IPS DF 6.9 (cell line): ENCODE measurements at regions not wholly inside any gene's neighbourhood (a gene's known extent, or its start where the extent isn't known, plus 50 kb on each side); places are given as distances from the start of the nearest gene placed in this dataset.

ENCODE experiments used
- DNase-seq: peaks from one replicate; pipeline ENCODE4 v3.0.0-alpha.2; 2013; ENCODE audit warnings: low read depth, low spot score
- H3K27ac ChIP-seq: one replicate; pipeline ENCODE4 v1.5.1; 2013; ENCODE audit warnings: low read length, control low read depth
- H3K27me3 ChIP-seq: 2 replicates; pipeline ENCODE4 v1.6.1; 2013; ENCODE audit warnings: mild to moderate bottlenecking, low read length; ENCODE audit not compliant: control insufficient read depth, insufficient read depth
- H3K36me3 ChIP-seq: 2 replicates; pipeline ENCODE4 v1.6.1; 2013; ENCODE audit warnings: low read length; ENCODE audit not compliant: control insufficient read depth, insufficient read depth
- H3K4me1 ChIP-seq: 2 replicates; pipeline ENCODE4 v1.6.1; 2013; ENCODE audit warnings: low read length; ENCODE audit not compliant: control insufficient read depth, insufficient read depth
- H3K4me3 ChIP-seq: 2 replicates; pipeline ENCODE4 v1.5.1; 2013; ENCODE audit warnings: mild to moderate bottlenecking, low read length
- H3K9me3 ChIP-seq: 2 replicates; pipeline ENCODE4 v1.6.1; 2013; ENCODE audit warnings: low read length, inconsistent platforms; ENCODE audit not compliant: control insufficient read depth, insufficient read depth
- whole genome bisulfite sequencing: extraction: QIAGEN DNeasy Blood & Tissue Kit; methylation state at CpG from one replicate; pipeline ENCODE4 v1.1.7; 2013; ENCODE audit warnings: mixed read lengths, missing lambda C conversion rate; ENCODE audit not compliant: insufficient read length, insufficient coverage; 5-methylcytosine and 5-hydroxymethylcytosine counted together

- H3K27me3 ChIP-seq = no peaks in the 10 kb centered on the region
These were observed 1063.8 kb upstream of the CNTN5 start for GRCh38 chr11:97956904-97957303.

GRCh38 chr11:97961431-97961830 is 1059.3 kb upstream of the CNTN5 start:
- Histone ChIP-seq H3K4me1 (no peaks in the 10 kb centered on the region), H3K4me3 (no peak overlapping the region), H3K36me3 (no peaks in the 10 kb centered on the region), H3K9me3 (no peaks in the 10 kb centered on the region), H3K27me3 (no peaks in the 10 kb centered on the region), H3K27ac (no peak overlapping the region)
- DNase-seq = no peak
- no CpG with 5 or more reads among the region's 4 CpGs for WGBS

More at GRCh38 chr11:97956904-97957303, 1063.8 kb upstream of the CNTN5 start:
- Histone ChIP-seq H3K36me3 (no peaks in the 10 kb centered on the region), H3K27ac (no peak overlapping the region), H3K4me1 (no peaks in the 10 kb centered on the region), H3K4me3 (no peak overlapping the region), H3K9me3 (no peaks in the 10 kb centered on the region)
- WGBS = no CpG with 5 or more reads among the region's 2 CpGs
- DNase-seq = no peak

GRCh38 chr11:97962758-97963157 is 1058.0 kb upstream of the CNTN5 start:
- H3K27me3 ChIP-seq = no peaks in the 10 kb centered on the region
- no peaks in the 10 kb centered on the region for H3K36me3 ChIP-seq
- no peaks in the 10 kb centered on the region for H3K9me3 ChIP-seq
- no peaks in the 10 kb centered on the region for H3K4me1 ChIP-seq
- H3K4me3 ChIP-seq = no peak overlapping the region
- no peak overlapping the region for H3K27ac ChIP-seq
- no peak for DNase-seq
- WGBS = no CpG with 5 or more reads among the region's 1 CpG

DNA sequence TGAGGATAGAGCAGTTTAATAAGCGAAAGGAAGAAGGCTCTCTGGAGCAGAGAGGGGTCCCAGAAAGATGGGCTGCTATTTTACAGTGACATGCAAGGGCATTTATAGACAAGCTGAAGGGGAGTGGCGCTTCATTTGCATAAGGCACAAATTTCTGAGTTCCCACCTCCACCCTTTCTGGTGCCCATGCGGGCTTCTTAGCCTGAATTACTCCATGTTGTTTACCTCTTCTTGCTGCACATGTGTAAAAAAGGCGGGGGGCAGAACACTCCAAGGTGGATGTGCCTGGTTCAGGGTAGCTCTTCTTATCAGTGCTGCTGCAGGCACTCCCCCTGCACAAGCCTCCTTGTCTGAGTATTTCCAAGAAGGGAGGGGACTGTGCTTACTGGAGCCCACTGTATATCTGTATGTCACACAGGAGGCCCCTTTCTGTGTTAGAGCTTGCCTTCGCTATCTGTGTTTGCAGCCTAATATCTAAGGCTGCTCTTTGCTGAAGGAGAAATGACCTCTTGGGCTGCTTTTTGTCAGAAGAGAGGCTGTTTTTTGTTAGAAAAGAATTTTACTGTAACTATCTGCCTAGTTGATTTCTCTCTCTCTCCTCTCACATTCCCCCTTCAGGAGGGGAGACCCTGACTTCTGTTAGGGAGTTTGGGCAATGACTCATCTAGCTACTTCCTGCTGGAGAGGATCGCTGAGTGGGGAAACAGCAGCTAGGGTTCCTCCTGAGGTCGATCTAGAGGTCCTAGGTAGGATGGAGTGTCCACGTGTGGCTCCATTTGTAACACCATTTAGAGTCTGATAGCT is 1057.0 kb upstream of the CNTN5 start:
- Histone ChIP-seq H3K36me3 (no peaks in the 10 kb centered on the region), H3K4me3 (no peak overlapping the region), H3K9me3 (no peaks in the 10 kb centered on the region), H3K27ac (no peak overlapping the region), H3K27me3 (no peaks in the 10 kb centered on the region), H3K4me1 (no peaks in the 10 kb centered on the region)
- DNase-seq = no peak
- WGBS = no CpG with 5 or more reads among the region's 8 CpGs

- H3K4me1 ChIP-seq = no peaks in the 10 kb centered on the region
- WGBS = no CpG with 5 or more reads among the region's 3 CpGs
- no peaks in the 10 kb centered on the region for H3K27me3 ChIP-seq
- H3K27ac ChIP-seq = no peak overlapping the region
- no peaks in the 10 kb centered on the region for H3K9me3 ChIP-seq
- no peak overlapping the region for H3K4me3 ChIP-seq
- DNase-seq = no peak
- H3K36me3 ChIP-seq = no peaks in the 10 kb centered on the region
These were observed 1056.3 kb upstream of the CNTN5 start for GRCh38 chr11:97964332-97965004.

DNA sequence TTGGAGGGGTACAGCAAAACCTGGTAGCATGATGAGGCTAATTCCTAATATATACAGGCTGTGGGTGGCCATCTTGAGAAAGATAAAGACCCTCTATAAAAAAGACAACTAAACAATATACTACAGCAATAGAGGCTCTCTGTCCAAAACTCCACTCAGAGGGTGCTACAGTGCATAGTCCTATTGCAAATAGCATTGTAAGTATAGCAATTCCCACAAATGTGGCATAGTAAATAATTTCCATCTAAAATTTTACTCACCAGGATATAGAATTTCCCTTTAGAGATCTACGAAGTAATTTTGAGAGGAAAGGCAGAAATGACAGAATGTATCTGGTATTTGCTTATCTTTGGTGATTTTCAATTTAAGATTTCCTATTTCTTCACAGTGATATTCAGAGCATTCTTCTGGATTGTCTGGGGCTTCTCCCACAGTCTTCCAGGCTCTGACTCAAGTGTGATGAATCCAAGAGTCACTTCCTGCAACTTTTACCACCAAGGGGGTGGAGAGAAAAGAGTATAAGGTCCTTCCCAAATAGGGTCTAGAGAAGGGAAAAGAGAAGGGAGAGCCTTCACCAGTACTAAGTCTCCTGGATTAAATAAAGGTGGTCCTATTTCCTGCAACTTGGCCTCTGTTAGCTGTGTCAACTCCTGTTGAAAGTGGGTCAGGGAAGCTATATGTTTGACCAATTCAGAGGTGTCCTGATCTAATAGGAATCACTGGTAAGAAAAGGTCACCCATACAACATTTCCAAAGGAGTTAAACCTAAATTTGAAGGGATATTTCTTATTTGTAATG is 1054.7 kb upstream of the CNTN5 start:
- H3K36me3 ChIP-seq = no peaks in the 10 kb centered on the region
- no peak overlapping the region for H3K27ac ChIP-seq
- H3K4me1 ChIP-seq = no peaks in the 10 kb centered on the region
- WGBS = no CpG with 5 or more reads among the region's 1 CpG
- no peak for DNase-seq
- no peak overlapping the region for H3K4me3 ChIP-seq
- H3K9me3 ChIP-seq = no peaks in the 10 kb centered on the region
- no peaks in the 10 kb centered on the region for H3K27me3 ChIP-seq

- WGBS = no CpG with 5 or more reads among the region's 3 CpGs
- Histone ChIP-seq H3K27me3 (no peaks in the 10 kb centered on the region), H3K4me3 (no peak overlapping the region), H3K4me1 (no peaks in the 10 kb centered on the region), H3K27ac (no peak overlapping the region), H3K36me3 (no peaks in the 10 kb centered on the region), H3K9me3 (no peaks in the 10 kb centered on the region)
- DNase-seq = no peak
These were observed 1053.8 kb upstream of the CNTN5 start for GRCh38 chr11:97966901-97967300.

GRCh38 chr11:97968071-97968470 is 1052.7 kb upstream of the CNTN5 start:
- no peak overlapping the region for H3K4me3 ChIP-seq
- no peaks in the 10 kb centered on the region for H3K36me3 ChIP-seq
- H3K27me3 ChIP-seq = no peaks in the 10 kb centered on the region
- no peaks in the 10 kb centered on the region for H3K4me1 ChIP-seq
- no peaks in the 10 kb centered on the region for H3K9me3 ChIP-seq
- H3K27ac ChIP-seq = no peak overlapping the region
- no CpG with 5 or more reads among the region's 2 CpGs for WGBS
- no peak for DNase-seq

GRCh38 chr11:97972731-97973130 is 1048.0 kb upstream of the CNTN5 start:
- Histone ChIP-seq H3K9me3 (no peaks in the 10 kb centered on the region), H3K27ac (no peak overlapping the region), H3K4me3 (no peak overlapping the region), H3K4me1 (peaks cover 2% of the 10 kb centered on the region; the same call in 1 of the 2 replicates), H3K27me3 (no peaks in the 10 kb centered on the region), H3K36me3 (no peaks in the 10 kb centered on the region)
- WGBS = no CpG with 5 or more reads among the region's 5 CpGs
- DNase-seq = no peak

DNA sequence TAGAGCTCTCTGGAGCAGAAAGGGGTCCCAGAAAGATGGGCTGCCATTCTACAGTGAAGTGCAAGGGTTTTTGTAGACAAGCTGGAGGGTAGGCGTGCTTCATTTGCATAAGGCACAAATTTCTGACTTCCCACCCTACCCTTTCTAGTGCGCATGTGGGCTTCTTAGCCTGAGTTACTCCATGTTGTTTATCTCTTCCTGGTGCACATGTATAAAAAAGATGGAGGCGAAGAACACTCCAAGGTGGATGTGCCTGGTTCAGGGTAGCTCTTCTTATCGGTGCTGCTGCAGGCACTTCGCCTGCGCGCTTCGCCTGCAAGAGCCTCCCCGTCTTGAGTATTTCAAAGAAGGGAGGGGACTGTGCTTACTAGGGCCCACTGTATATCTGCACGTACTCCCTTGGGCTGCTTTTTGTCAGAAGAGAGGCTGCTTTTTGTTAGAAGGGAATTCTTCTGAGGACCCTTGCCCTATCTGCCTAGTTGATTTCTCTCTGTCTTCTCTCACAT is 1047.3 kb upstream of the CNTN5 start:
- Histone ChIP-seq H3K27me3 (no peaks in the 10 kb centered on the region), H3K36me3 (no peaks in the 10 kb centered on the region), H3K4me1 (peaks cover 2% of the 10 kb centered on the region; the same call in 1 of the 2 replicates), H3K4me3 (no peak overlapping the region), H3K27ac (no peak overlapping the region), H3K9me3 (no peaks in the 10 kb centered on the region)
- no CpG with 5 or more reads among the region's 10 CpGs for WGBS
- no peak for DNase-seq
